ENCODE measurements at regions not wholly inside any gene's neighbourhood (a gene's known extent, or its start where the extent isn't known, plus 50 kb on each side); places are given as distances from the start of the nearest gene placed in this dataset.

GRCh38 chr4:24040811-24041210 is 151.0 kb upstream of the PPARGC1A start:
- TF ChIP-seq NR3C1 (IDR thresholded peaks at IDR 0.05) = no peak
- no peak for TF ChIP-seq CTCF (IDR thresholded peaks at IDR 0.05)
- TF ChIP-seq, protein P1, sequence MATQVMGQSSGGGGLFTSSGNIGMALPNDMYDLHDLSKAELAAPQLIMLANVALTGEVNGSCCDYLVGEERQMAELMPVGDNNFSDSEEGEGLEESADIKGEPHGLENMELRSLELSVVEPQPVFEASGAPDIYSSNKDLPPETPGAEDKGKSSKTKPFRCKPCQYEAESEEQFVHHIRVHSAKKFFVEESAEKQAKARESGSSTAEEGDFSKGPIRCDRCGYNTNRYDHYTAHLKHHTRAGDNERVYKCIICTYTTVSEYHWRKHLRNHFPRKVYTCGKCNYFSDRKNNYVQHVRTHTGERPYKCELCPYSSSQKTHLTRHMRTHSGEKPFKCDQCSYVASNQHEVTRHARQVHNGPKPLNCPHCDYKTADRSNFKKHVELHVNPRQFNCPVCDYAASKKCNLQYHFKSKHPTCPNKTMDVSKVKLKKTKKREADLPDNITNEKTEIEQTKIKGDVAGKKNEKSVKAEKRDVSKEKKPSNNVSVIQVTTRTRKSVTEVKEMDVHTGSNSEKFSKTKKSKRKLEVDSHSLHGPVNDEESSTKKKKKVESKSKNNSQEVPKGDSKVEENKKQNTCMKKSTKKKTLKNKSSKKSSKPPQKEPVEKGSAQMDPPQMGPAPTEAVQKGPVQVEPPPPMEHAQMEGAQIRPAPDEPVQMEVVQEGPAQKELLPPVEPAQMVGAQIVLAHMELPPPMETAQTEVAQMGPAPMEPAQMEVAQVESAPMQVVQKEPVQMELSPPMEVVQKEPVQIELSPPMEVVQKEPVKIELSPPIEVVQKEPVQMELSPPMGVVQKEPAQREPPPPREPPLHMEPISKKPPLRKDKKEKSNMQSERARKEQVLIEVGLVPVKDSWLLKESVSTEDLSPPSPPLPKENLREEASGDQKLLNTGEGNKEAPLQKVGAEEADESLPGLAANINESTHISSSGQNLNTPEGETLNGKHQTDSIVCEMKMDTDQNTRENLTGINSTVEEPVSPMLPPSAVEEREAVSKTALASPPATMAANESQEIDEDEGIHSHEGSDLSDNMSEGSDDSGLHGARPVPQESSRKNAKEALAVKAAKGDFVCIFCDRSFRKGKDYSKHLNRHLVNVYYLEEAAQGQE (IDR thresholded peaks at IDR 0.05) = no peak
- TF ChIP-seq MYC (IDR thresholded peaks at IDR 0.05; ENCODE audit: borderline replicate concordance, low read length) = no peak
- no peak for TF ChIP-seq JUNB (IDR thresholded peaks at IDR 0.05)
- TF ChIP-seq CBX2 (IDR thresholded peaks at IDR 0.05; ENCODE audit: borderline replicate concordance, low read depth) = no peak
- no peak for TF ChIP-seq EHF (CRISPR knock-in tag; IDR thresholded peaks at IDR 0.05)
- no peak for TF ChIP-seq MAZ (IDR thresholded peaks at IDR 0.05; ENCODE audit: borderline replicate concordance, low read depth, low read length)
- TF ChIP-seq USF2 (IDR thresholded peaks at IDR 0.05) = no peak
- no peak for TF ChIP-seq FOSB (CRISPR knock-in tag; IDR thresholded peaks at IDR 0.05)
- TF ChIP-seq RNF2 (IDR thresholded peaks at IDR 0.05; ENCODE audit: borderline replicate concordance, low read depth) = no peak
- TF ChIP-seq RAD21 (conservative IDR thresholded peaks at IDR 0.05 in 1 of 2, IDR thresholded peaks at IDR 0.05 in 1 of 2) = no peak

All from A549 (cell line).